GM12892 (cell line): ENCODE measurements at regions not wholly inside any gene's neighbourhood (a gene's known extent, or its start where the extent isn't known, plus 50 kb on each side); places are given as distances from the start of the nearest gene placed in this dataset.

Experiments used
- POLR2A ChIP-seq: IDR thresholded peaks from 2 replicates; pipeline ENCODE4 v1.6.1; 2011; ENCODE audit warnings: low read depth, low read length, control low read depth
- TAF1 ChIP-seq: IDR thresholded peaks from 2 replicates; pipeline ENCODE4 v1.6.1; 2011; ENCODE audit warnings: low read depth, mild to moderate bottlenecking, control low read depth, low read length, borderline replicate concordance

DNA sequence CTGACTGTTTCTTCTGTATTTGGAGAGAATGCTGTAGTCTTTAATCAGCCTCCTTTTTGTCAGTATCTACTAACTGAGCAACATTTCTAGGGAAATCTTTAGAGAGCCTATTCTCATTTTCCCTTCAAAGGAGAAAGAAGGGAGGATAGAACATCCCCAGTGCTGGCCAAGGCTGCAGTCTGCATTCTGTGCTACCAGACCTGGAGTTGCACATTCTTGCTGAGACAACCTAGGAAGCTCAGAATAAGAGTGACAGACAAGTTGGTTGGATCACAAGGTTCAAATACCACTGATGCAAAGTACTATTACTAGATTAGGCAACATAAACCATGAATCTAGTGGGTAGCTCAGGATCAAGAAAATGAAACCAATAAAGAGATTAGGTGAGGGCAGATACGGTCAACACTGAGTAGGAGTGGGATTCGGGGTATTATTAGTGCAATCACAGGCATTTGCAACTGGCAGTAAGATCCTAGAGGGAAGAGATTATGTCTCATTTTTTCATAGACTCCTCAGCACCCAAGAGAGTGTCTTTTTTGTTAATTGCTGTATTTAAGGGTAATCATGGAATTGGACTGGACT is 213.5 kb upstream of the FAM83B start:
- TF ChIP-seq POLR2A (no peak), TAF1 (no peak)
